ENCODE measurements at regions not wholly inside any gene's neighbourhood (a gene's known extent, or its start where the extent isn't known, plus 50 kb on each side); places are given as distances from the start of the nearest gene placed in this dataset.

GRCh38 chr10:44519361-44519760, 134.5 kb upstream of the CXCL12 start:
- H4K20me1 ChIP-seq (ENCODE audit: control insufficient read depth, extremely low read depth, insufficient read depth, low read length): no peaks in the 10 kb centered on the region
- TF ChIP-seq EZH2 (IDR thresholded peaks at IDR 0.05; ENCODE audit: low read length, missing control alignments) (no peak), CTCF (conservative IDR thresholded peaks at IDR 0.05 in 1 of 2, IDR thresholded peaks at IDR 0.05 in 1 of 2; ENCODE audit: low read depth in 1 of 2, low read length in 2 of 2) (no peak)
- no peak for DNase-seq (ENCODE audit: low read depth in 2 of 2)
- H3K79me2 ChIP-seq (ENCODE audit: control insufficient read depth, insufficient read depth, low read length): no peaks in the 10 kb centered on the region
- no peak overlapping the region for H3K4me3 ChIP-seq (replicated peaks in 1 of 4; ENCODE audit: control extremely low read depth in 1 of 4, insufficient read depth in 1 of 4, low read depth in 3 of 4, low read length in 4 of 4)
- H3K36me3 ChIP-seq (ENCODE audit: control insufficient read depth, insufficient read depth, low read length): no peaks in the 10 kb centered on the region
- H3K27ac ChIP-seq (ENCODE audit: insufficient read depth, low read length): no peak overlapping the region
- no peak overlapping the region for H3K4me2 ChIP-seq (ENCODE audit: extremely low read depth, insufficient read depth, low read length)
- H3K4me1 ChIP-seq (ENCODE audit: control insufficient read depth, extremely low read depth, insufficient read depth, low read length): no peaks in the 10 kb centered on the region
- H3K9me3 ChIP-seq (ENCODE audit: control insufficient read depth, insufficient read depth, low read depth, low read length): no peaks in the 10 kb centered on the region
- no peaks in the 10 kb centered on the region for H3K27me3 ChIP-seq (ENCODE audit: control insufficient read depth, insufficient read depth, low read length)
- H2AFZ ChIP-seq (ENCODE audit: low read length): no peak overlapping the region
- H3K9ac ChIP-seq (ENCODE audit: insufficient read depth, low read length): no peak overlapping the region

DNA sequence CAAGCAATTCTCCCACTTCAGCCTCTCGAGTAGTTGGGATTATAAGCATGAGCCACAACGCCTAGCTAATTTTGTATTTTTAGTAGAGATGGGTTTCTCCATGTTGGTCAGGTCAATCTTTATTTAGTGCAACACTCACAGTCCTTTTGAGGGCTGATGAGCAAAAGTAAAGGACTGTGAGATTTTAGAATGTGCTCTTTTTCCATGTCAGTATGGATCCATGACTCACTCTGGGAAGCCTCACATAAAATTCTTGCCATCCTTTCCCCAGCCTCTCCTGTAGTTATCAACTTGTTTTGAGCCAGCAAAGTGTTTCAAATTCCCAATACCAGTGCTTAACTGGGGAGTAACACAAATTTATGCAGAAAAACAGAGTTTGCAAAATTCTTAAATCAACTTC, 135.8 kb upstream of the CXCL12 start:
- no peaks in the 10 kb centered on the region for H3K79me2 ChIP-seq (ENCODE audit: control insufficient read depth, insufficient read depth, low read length)
- no peak overlapping the region for H3K9ac ChIP-seq (ENCODE audit: insufficient read depth, low read length)
- H2AFZ ChIP-seq (ENCODE audit: low read length): no peak overlapping the region
- H3K4me2 ChIP-seq (ENCODE audit: extremely low read depth, insufficient read depth, low read length): no peak overlapping the region
- DNase-seq (ENCODE audit: low read depth in 2 of 2): peak in 1 of 2 donors; percentile 50
- no peak overlapping the region for H3K27ac ChIP-seq (ENCODE audit: insufficient read depth, low read length)
- H3K4me1 ChIP-seq (ENCODE audit: control insufficient read depth, extremely low read depth, insufficient read depth, low read length): no peaks in the 10 kb centered on the region
- H3K9me3 ChIP-seq (ENCODE audit: control insufficient read depth, insufficient read depth, low read depth, low read length): no peaks in the 10 kb centered on the region
- no peaks in the 10 kb centered on the region for H3K27me3 ChIP-seq (ENCODE audit: control insufficient read depth, insufficient read depth, low read length)
- no peaks in the 10 kb centered on the region for H4K20me1 ChIP-seq (ENCODE audit: control insufficient read depth, extremely low read depth, insufficient read depth, low read length)
- H3K4me3 ChIP-seq (replicated peaks in 1 of 4; ENCODE audit: control extremely low read depth in 1 of 4, insufficient read depth in 1 of 4, low read depth in 3 of 4, low read length in 4 of 4): no peak overlapping the region
- H3K36me3 ChIP-seq (ENCODE audit: control insufficient read depth, insufficient read depth, low read length): no peaks in the 10 kb centered on the region
- TF ChIP-seq CTCF (conservative IDR thresholded peaks at IDR 0.05 in 1 of 2, IDR thresholded peaks at IDR 0.05 in 1 of 2; ENCODE audit: low read depth in 1 of 2, low read length in 2 of 2): no peak
- no peak for TF ChIP-seq EZH2 (IDR thresholded peaks at IDR 0.05; ENCODE audit: low read length, missing control alignments)

- H3K79me2 ChIP-seq (ENCODE audit: control insufficient read depth, insufficient read depth, low read length): no peaks in the 10 kb centered on the region
- no peaks in the 10 kb centered on the region for H3K27me3 ChIP-seq (ENCODE audit: control insufficient read depth, insufficient read depth, low read length)
- H2AFZ ChIP-seq (ENCODE audit: low read length): no peak overlapping the region
- no peak overlapping the region for H3K4me3 ChIP-seq (replicated peaks in 1 of 4; ENCODE audit: control extremely low read depth in 1 of 4, insufficient read depth in 1 of 4, low read depth in 3 of 4, low read length in 4 of 4)
- TF ChIP-seq EZH2 (IDR thresholded peaks at IDR 0.05; ENCODE audit: low read length, missing control alignments): no peak
- no peak for TF ChIP-seq CTCF (conservative IDR thresholded peaks at IDR 0.05 in 1 of 2, IDR thresholded peaks at IDR 0.05 in 1 of 2; ENCODE audit: low read depth in 1 of 2, low read length in 2 of 2)
- no peaks in the 10 kb centered on the region for H4K20me1 ChIP-seq (ENCODE audit: control insufficient read depth, extremely low read depth, insufficient read depth, low read length)
- no peaks in the 10 kb centered on the region for H3K4me1 ChIP-seq (ENCODE audit: control insufficient read depth, extremely low read depth, insufficient read depth, low read length)
- H3K36me3 ChIP-seq (ENCODE audit: control insufficient read depth, insufficient read depth, low read length): no peaks in the 10 kb centered on the region
- H3K4me2 ChIP-seq (ENCODE audit: extremely low read depth, insufficient read depth, low read length): no peak overlapping the region
- no peaks in the 10 kb centered on the region for H3K9me3 ChIP-seq (ENCODE audit: control insufficient read depth, insufficient read depth, low read depth, low read length)
- H3K27ac ChIP-seq (ENCODE audit: insufficient read depth, low read length): no peak overlapping the region
- no peak overlapping the region for H3K9ac ChIP-seq (ENCODE audit: insufficient read depth, low read length)
- no peak for DNase-seq (ENCODE audit: low read depth in 2 of 2)
These were observed 154.3 kb upstream of the CXCL12 start for GRCh38 chr10:44539178-44539577.
